GM21786 (cell line): ENCODE measurements at regions not wholly inside any gene's neighbourhood (a gene's known extent, or its start where the extent isn't known, plus 50 kb on each side); places are given as distances from the start of the nearest gene placed in this dataset.

Source experiments
- ATAC-seq: cut with Tn5 transposase; IDR thresholded peaks from one replicate; pipeline ENCODE4 v1.9.1; 2021; ENCODE audit not compliant: unreplicated experiment

- peak; percentile 20 for ATAC-seq
Observed at GRCh38 chr13:99436686-99437416, 64.4 kb upstream of the TM9SF2 start.

- ATAC-seq = no peak
Observed at GRCh38 chr13:99439048-99439447, 62.2 kb upstream of the TM9SF2 start.

DNA sequence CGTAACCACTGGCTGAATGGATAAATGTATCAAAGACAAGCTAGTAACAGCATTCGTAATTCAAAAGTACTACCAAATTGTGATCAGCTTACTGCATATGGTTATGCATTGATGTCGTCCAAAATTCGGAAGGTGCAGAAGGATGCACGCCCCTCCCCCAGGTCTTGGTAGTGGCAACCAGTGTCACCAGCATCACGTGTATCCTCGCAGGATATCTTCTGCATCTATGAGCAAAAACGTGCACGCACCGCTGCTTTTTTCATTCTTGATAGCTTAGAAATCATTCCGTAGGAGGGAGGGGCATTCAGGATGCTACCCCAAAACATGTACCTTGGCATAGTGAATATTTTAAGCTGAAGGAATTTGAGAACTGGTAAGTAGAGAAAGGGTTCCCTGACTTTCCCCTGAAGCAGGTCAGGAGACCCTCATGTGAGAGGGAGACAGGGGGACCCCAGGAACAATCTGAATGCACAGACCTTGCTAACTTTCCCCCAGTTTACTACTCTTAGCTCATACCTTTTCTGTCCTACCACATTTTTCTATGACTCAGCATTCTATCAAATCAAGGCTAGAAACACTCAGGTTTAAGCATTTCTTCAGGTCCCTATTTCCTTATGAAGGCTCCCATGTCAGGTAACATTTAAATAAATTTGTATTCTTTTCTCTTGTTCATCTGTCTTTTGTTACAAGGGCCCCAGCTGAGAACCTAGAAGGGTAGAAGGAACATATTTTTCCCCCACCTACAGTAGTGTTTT lies 61.2 kb upstream of the TM9SF2 start:
- no peak for ATAC-seq

DNA sequence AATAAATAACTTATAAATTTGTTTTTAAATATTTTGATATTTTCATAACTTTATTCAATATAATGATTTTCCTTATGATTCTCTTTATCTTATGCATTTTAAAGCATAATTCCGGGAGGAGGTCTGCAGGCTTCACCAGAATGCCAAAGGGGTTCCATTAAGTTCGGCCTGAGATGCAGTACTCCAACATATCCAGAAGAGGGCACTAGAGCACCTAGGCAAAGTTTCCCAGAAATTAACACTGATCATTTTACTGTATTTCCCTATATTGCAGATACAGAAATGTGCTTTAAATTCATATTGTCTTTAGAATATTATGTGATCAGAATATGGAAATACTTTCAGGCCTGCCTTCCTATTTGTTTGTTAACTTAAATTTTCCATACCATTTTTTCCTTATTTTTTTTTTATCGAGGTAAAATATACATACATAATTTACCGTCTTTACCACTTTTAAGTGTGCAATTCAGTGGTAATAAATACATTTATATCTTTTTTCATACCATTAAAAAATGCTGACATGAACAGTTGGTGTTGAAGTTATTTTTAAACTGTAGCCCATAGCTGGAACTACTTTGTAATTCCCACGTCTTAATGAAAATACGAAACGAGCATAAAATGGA lies 58.9 kb upstream of the TM9SF2 start:
- ATAC-seq = no peak

GRCh38 chr13:99446242-99446641 lies 55.0 kb upstream of the TM9SF2 start:
- ATAC-seq = no peak

DNA sequence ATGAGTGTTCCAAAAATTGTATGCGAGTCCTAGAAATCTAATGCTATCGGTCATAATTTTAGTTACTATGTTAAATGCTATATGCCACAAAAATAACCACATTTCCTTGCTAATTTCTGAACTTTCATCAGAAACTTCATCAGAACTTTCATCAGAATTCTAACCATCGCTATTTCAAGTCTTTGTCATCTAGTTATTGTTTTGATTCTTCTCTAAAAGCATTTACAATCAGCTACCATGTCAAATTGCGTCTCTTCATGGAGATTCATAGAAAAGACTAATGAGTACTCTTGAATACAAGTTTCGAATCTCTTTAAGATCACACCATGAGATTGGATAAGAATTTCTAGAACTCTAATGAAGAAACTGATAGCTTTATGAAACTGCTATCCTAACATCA lies 52.7 kb upstream of the TM9SF2 start:
- no peak for ATAC-seq

- no peak for ATAC-seq
Observed at GRCh38 chr13:99450416-99450815, 50.9 kb upstream of the TM9SF2 start.
